Prostate gland (tissue), 2 donors: ENCODE measurements at regions not wholly inside any gene's neighbourhood (a gene's known extent, or its start where the extent isn't known, plus 50 kb on each side); places are given as distances from the start of the nearest gene placed in this dataset.

Source experiments
- POLR2AphosphoS5 ChIP-seq: sonication (generic); formaldehyde crosslinking; IDR thresholded peaks from one replicate; pipeline ENCODE4 v1.6.1; 2017; ENCODE audit warnings: antibody characterized with exemption
- TF ChIP-seq, protein P1 (sequence below), 4 experiments: fragments of 200-600 bp in 2 of 4; fragments of 450-650 bp in 2 of 4; sonication (generic) in 2 of 4; IDR thresholded peaks; 1 replicate in 3 of 4; 2 replicates in 1 of 4; pipeline ENCODE4 v1.5.1; 2016 to 2019; ENCODE audit warnings: antibody characterized with exemption in 4 of 4, mild to moderate bottlenecking in 2 of 4, moderate library complexity in 2 of 4

DNA sequence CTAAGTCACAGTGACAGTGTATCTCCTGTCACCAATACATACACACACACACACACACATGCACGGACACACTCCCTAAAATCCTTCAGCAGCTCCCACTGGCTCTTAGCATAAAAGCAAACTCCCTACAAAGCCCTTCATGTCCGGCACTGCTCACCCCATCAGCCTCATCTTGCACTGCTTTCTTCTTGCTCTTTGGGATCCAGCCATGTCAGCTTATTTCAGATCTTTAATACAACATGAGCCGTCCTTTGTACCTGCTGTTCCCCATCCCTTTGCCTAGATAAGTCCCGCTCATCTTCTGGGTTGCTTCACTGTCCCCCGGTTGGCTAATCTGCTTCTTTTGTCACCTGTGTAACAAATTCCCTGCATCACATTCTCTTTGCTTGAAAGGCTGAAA lies 82.1 kb upstream of the VAV3 start:
- TF ChIP-seq, protein P1, sequence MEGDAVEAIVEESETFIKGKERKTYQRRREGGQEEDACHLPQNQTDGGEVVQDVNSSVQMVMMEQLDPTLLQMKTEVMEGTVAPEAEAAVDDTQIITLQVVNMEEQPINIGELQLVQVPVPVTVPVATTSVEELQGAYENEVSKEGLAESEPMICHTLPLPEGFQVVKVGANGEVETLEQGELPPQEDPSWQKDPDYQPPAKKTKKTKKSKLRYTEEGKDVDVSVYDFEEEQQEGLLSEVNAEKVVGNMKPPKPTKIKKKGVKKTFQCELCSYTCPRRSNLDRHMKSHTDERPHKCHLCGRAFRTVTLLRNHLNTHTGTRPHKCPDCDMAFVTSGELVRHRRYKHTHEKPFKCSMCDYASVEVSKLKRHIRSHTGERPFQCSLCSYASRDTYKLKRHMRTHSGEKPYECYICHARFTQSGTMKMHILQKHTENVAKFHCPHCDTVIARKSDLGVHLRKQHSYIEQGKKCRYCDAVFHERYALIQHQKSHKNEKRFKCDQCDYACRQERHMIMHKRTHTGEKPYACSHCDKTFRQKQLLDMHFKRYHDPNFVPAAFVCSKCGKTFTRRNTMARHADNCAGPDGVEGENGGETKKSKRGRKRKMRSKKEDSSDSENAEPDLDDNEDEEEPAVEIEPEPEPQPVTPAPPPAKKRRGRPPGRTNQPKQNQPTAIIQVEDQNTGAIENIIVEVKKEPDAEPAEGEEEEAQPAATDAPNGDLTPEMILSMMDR (IDR thresholded peaks at IDR 0.05), result no peak
- no peak for TF ChIP-seq POLR2AphosphoS5
